K562 (cell line): ENCODE measurements at regions not wholly inside any gene's neighbourhood (a gene's known extent, or its start where the extent isn't known, plus 50 kb on each side); places are given as distances from the start of the nearest gene placed in this dataset.
A peak's percentile ranks its signal among the peaks of the same experiment; 100 is the strongest.

Source experiments
- ATAC-seq: fragments of 200-7000 bp; cut with Tn5 transposase; 3 replicates; pipeline ENCODE4 v1.9.1; 2020; ENCODE audit warnings: moderate library complexity
- BruUV-seq: library from RNA; stranded (reverse); fragments of 400-500 nt; replicated peaks from 2 replicates; lab custom pipeline; 2021; lab: Mats Ljungman, UMichigan
- CTCF ChIA-PET: fragments of 300-600 bp; formaldehyde crosslinking; extraction: SDS; loops from one replicate; lab custom pipeline; 2021; ENCODE audit warnings: low intra/inter-chr PET ratio; lab: Yijun Ruan, JAX
- POLR2A ChIA-PET: fragments of 300-600, 350-650 bp; sonication (Branson Sonifier 250); formaldehyde crosslinking; extraction: SDS; loops from one replicate; lab custom pipeline; 2021; ENCODE audit warnings: antibody characterized with exemption, inconsistent platforms; lab: Yijun Ruan, JAX
- DNase-seq, 4 experiments: peaks; one replicate each; pipeline versions ENCODE4 v3.0.0 to v3.0.0-alpha.2; 2011 to 2018; ENCODE audit warnings: low spot score in 3 of 4, mixed read lengths in 3 of 4; ENCODE audit errors: extremely low read depth in 1 of 4
- FAIRE-seq: peaks from 2 replicates; lab custom pipeline; 2011; peaks lifted over from hg19 to GRCh38; lab: Jason Lieb, UNC
- H2AFZ ChIP-seq: 2 replicates; pipeline ENCODE4 v1.6.0; 2011; ENCODE audit warnings: low read depth, low read length, control low read depth, inconsistent platforms
- H3K27ac ChIP-seq: fragments of 200-600 bp; 3 replicates; pipeline ENCODE4 v1.8.0; 2011; ENCODE audit warnings: low read depth, mild to moderate bottlenecking, control low read depth, inconsistent platforms, low read length, moderate library complexity, mixed read lengths; ENCODE audit errors: extremely low read depth
- H3K27me3 ChIP-seq, 2 experiments: fragments of 300-600 bp in 1 of 2; 2 replicates in 1 of 2; 3 replicates in 1 of 2; pipeline versions ENCODE4 v1.6.0 to v1.8.0; 2011; ENCODE audit warnings: inconsistent platforms in 2 of 2, low read length in 2 of 2, mild to moderate bottlenecking in 1 of 2, mixed read lengths in 1 of 2, moderate library complexity in 1 of 2; ENCODE audit not compliant: control insufficient read depth in 2 of 2, insufficient read depth in 2 of 2
- H3K36me3 ChIP-seq: fragments of 300-600 bp; 3 replicates; pipeline ENCODE4 v1.8.0; 2011; ENCODE audit warnings: mild to moderate bottlenecking, low read length, inconsistent platforms; ENCODE audit not compliant: control insufficient read depth, insufficient read depth
- H3K4me1 ChIP-seq, 2 experiments: fragments of 200-600 bp in 1 of 2; replicated peaks in 1 of 2; 2 replicates in 1 of 2; 3 replicates in 1 of 2; pipeline versions ENCODE4 v1.5.1 to v1.8.0; 2011; ENCODE audit warnings: inconsistent platforms in 2 of 2, low read length in 2 of 2, mild to moderate bottlenecking in 1 of 2, mixed read lengths in 1 of 2, moderate library complexity in 1 of 2; ENCODE audit not compliant: control insufficient read depth in 2 of 2, insufficient read depth in 2 of 2
- H3K4me2 ChIP-seq: 2 replicates; pipeline ENCODE4 v1.6.1; 2011; ENCODE audit warnings: low read length, control low read depth, inconsistent platforms, mixed read lengths; ENCODE audit not compliant: insufficient read depth
- H3K4me3 ChIP-seq: fragments of 200-600 bp; sonication (generic), shearing (Covaris generic); 2 replicates; pipeline ENCODE4 v1.5.1; 2016; ENCODE audit warnings: control low read depth, inconsistent platforms
- H3K79me2 ChIP-seq: fragments of 200-600 bp; 3 replicates; pipeline ENCODE4 v1.8.0; 2011; ENCODE audit warnings: low read length, inconsistent platforms; ENCODE audit not compliant: control insufficient read depth, insufficient read depth
- H3K9ac ChIP-seq, 2 experiments: 2 replicates each; pipeline versions ENCODE4 v1.6.0 to v1.6.1; 2011; ENCODE audit warnings: low read depth in 2 of 2, low read length in 2 of 2, control low read depth in 1 of 2, inconsistent platforms in 1 of 2, mild to moderate bottlenecking in 1 of 2, mixed read lengths in 1 of 2; ENCODE audit not compliant: insufficient read depth in 1 of 2
- H3K9me1 ChIP-seq: one replicate; pipeline ENCODE4 v1.6.0; 2011; ENCODE audit warnings: inconsistent platforms, mild to moderate bottlenecking, low read length, moderate library complexity; ENCODE audit not compliant: control insufficient read depth, insufficient read depth
- H3K9me3 ChIP-seq: replicated peaks from 2 replicates; pipeline ENCODE4 v1.5.1; 2011; ENCODE audit warnings: low read depth, low read length, inconsistent platforms; ENCODE audit not compliant: control insufficient read depth, insufficient read depth
- H4K20me1 ChIP-seq: replicated peaks from 2 replicates; pipeline ENCODE4 v1.6.1; 2011; ENCODE audit warnings: low read length, inconsistent platforms, mixed read lengths; ENCODE audit not compliant: control insufficient read depth, insufficient read depth
- CBFA2T2 ChIP-seq: fragments of 450-650 bp; conservative IDR thresholded peaks from 2 replicates; pipeline ENCODE4 v1.6.1; 2017; ENCODE audit warnings: mild to moderate bottlenecking
- CBFA2T3 ChIP-seq: fragments of 450-650 bp; IDR thresholded peaks from 2 replicates; pipeline ENCODE4 v1.6.1; 2017
- ILF3 ChIP-seq: fragments of 450-650 bp; IDR thresholded peaks from 2 replicates; pipeline ENCODE4 v1.6.1; 2018; ENCODE audit warnings: antibody characterized with exemption, mild to moderate bottlenecking, moderate library complexity, borderline replicate concordance
- KLF10 ChIP-seq: fragments of 250-450 bp; sonication (Bioruptor Pico); IDR thresholded peaks from 2 replicates; pipeline ENCODE4 v1.6.1; 2021; ENCODE audit warnings: matching md5 sums
- MTA3 ChIP-seq: fragments of 450-650 bp; formaldehyde crosslinking; IDR thresholded peaks from 2 replicates; pipeline ENCODE4 v1.6.1; 2017; ENCODE audit warnings: mild to moderate bottlenecking, borderline replicate concordance
- RFX5 ChIP-seq: IDR thresholded peaks from 2 replicates; pipeline ENCODE4 v1.6.1; 2011; ENCODE audit warnings: low read depth, mild to moderate bottlenecking, improper control_type of control experiment, low read length
- SIRT6 ChIP-seq: IDR thresholded peaks from one replicate; pipeline ENCODE4 v1.6.1; 2012; ENCODE audit warnings: low read depth, mild to moderate bottlenecking, control low read depth, inconsistent platforms, low read length, moderate library complexity
- SP1 ChIP-seq: sonication (generic); formaldehyde crosslinking; IDR thresholded peaks from 2 replicates; pipeline ENCODE4 v1.8.1; 2022; ENCODE audit warnings: mild to moderate bottlenecking, missing genetic modification reagents
- TCF3 ChIP-seq: sonication (generic); formaldehyde crosslinking; IDR thresholded peaks from 2 replicates; pipeline ENCODE4 v1.4.0; 2020; ENCODE audit warnings: mild to moderate bottlenecking, missing genetic modification reagents
- XRCC5 ChIP-seq: fragments of 200-400 bp; formaldehyde crosslinking; IDR thresholded peaks from 2 replicates; pipeline ENCODE4 v1.6.1; 2017; ENCODE audit warnings: low read depth, mild to moderate bottlenecking, low read length
- WGBS: fragments of 100-300 bp; shearing (Covaris generic); methylation state at CpG from one replicate; pipeline ENCODE4 v1.1.6; 2016; ENCODE audit warnings: low coverage, mixed read lengths; ENCODE audit not compliant: insufficient coverage; ENCODE audit errors: missing lambda C conversion rate; 5-methylcytosine and 5-hydroxymethylcytosine counted together
- in situ Hi-C: fragments of 300-500 bp; cut with MboI; formaldehyde crosslinking; loops from 4 replicates; pipeline ENCODE4 v1.15.0; 2018; ENCODE audit warnings: inconsistent platforms, mixed read lengths
- intact Hi-C: fragments of 100-400 bp; cut with micrococcal nuclease; formaldehyde crosslinking; loops from 2 replicates; pipeline ENCODE4 v1.14.2; 2022
- TF ChIP-seq, protein P1 (sequence below): fragments of 250-450 bp; sonication (Bioruptor Pico); IDR thresholded peaks from 2 replicates; pipeline ENCODE4 v1.5.0; 2021
- TF ChIP-seq, protein P2 (sequence below): fragments of 250-450 bp; sonication (Bioruptor Pico); IDR thresholded peaks from 2 replicates; pipeline ENCODE4 v1.8.0; 2021; ENCODE audit warnings: mild to moderate bottlenecking, moderate library complexity
- TF ChIP-seq, protein P3 (sequence below), 2 experiments: fragments of 450-650 bp in 1 of 2; IDR thresholded peaks; 2 replicates each; pipeline ENCODE4 v1.6.1; 2011 to 2017; ENCODE audit warnings: low read depth in 2 of 2, antibody characterized with exemption in 1 of 2, borderline replicate concordance in 1 of 2, low read length in 1 of 2, mild to moderate bottlenecking in 1 of 2, mixed read lengths in 1 of 2; ENCODE audit not compliant: control insufficient read depth in 1 of 2
- TF ChIP-seq, protein P4 (sequence below): sonication (generic); formaldehyde crosslinking; IDR thresholded peaks from 2 replicates; pipeline ENCODE4 v1.8.0; 2022; ENCODE audit warnings: missing genetic modification reagents, mild to moderate bottlenecking, moderate library complexity, borderline replicate concordance
- TF ChIP-seq, protein P5 (sequence below): sonication (generic); formaldehyde crosslinking; IDR thresholded peaks from 2 replicates; pipeline ENCODE4 v1.8.0; 2022; ENCODE audit warnings: mild to moderate bottlenecking, low read depth, missing genetic modification reagents

DNA sequence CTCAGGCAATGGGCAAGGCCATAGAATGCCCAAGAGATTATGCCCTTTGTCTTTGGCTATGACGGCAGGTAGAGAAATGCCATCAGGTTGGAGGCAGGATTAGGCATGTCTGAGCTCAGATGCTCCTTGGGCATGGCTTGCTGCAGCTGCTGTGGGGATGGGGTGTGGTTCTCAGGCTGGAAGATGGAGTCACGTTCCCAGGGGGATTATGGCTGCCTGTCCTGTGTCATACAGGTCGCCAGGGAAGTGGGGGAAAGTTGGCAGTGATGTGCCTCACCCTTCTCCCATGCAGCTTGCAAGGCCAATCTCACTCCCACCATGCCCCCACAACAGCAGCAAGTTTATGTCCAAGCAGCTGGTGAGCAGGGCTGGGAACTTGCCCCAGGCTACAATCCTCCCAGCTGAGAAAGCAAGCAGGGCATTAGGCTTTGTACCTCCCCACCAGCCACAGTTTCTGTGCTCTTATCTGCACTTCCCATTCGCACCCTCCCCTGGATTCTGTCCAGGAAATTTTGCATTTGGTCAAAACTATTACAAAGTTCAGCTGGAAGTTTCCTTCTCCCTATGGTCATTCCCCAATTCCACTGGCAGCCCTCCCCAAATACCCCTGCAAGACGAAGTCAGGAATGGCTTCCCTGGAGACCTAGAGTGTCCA is 1788.0 kb upstream of the NUDT12 start:
- WGBS, result 33% methylated on average over 5 of the region's 5 CpGs
- 0 out of 2 replicates have a peak, but pooled peaks cover under 1% of the 10 kb centered on the region for H3K9me3 ChIP-seq
- H3K27me3 ChIP-seq, result no peaks in the 10 kb centered on the region
- BruUV-seq, result no TSS peak
- intact Hi-C loops, result no loop called here
- no peak overlapping the region for H3K27ac ChIP-seq
- CTCF ChIA-PET, result no interaction called here
- no peaks in the 10 kb centered on the region for H4K20me1 ChIP-seq
- peak in 2 of 4 experiments; percentile 13 to 50 for DNase-seq
- no peaks in the 10 kb centered on the region for H3K9me1 ChIP-seq
- no peaks in the 10 kb centered on the region for H3K36me3 ChIP-seq
- H3K4me2 ChIP-seq, result no peak overlapping the region
- no peak overlapping the region for H3K4me3 ChIP-seq
- no peaks in the 10 kb centered on the region for H3K79me2 ChIP-seq
- in situ Hi-C loops, result no loop called here
- H3K9ac ChIP-seq, result no peak overlapping the region
- peak; percentile 60 for ATAC-seq
- H3K4me1 ChIP-seq, result peaks cover 0 to 3% of the 10 kb centered on the region in 2 experiments; a peak in 1 of 5 replicates
- H2AFZ ChIP-seq, result no peak overlapping the region
- no peak for FAIRE-seq
- POLR2A ChIA-PET, result interaction anchor here (0.6 kb wide), 1 partner anchor 91 kb away, joined by 5 read pairs; no protein-coding TSS in a partner anchor
- TF ChIP-seq, protein P1, sequence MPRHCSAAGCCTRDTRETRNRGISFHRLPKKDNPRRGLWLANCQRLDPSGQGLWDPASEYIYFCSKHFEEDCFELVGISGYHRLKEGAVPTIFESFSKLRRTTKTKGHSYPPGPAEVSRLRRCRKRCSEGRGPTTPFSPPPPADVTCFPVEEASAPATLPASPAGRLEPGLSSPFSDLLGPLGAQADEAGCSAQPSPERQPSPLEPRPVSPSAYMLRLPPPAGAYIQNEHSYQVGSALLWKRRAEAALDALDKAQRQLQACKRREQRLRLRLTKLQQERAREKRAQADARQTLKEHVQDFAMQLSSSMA (CRISPR knock-in tag), result no peak
- TF ChIP-seq MTA3 (no peak), TCF3 (CRISPR knock-in tag) (peak; percentile 35; the same call in 1 of the 2 replicates), CBFA2T2 (0 out of 2 replicates have a peak, but pooled peaks have one; percentile 23), SIRT6 (no peak), RFX5 (no peak), ILF3 (no peak), SP1 (no peak), KLF10 (CRISPR knock-in tag) (no peak), CBFA2T3 (peak; percentile 53), XRCC5 (no peak)
- TF ChIP-seq, protein P2, sequence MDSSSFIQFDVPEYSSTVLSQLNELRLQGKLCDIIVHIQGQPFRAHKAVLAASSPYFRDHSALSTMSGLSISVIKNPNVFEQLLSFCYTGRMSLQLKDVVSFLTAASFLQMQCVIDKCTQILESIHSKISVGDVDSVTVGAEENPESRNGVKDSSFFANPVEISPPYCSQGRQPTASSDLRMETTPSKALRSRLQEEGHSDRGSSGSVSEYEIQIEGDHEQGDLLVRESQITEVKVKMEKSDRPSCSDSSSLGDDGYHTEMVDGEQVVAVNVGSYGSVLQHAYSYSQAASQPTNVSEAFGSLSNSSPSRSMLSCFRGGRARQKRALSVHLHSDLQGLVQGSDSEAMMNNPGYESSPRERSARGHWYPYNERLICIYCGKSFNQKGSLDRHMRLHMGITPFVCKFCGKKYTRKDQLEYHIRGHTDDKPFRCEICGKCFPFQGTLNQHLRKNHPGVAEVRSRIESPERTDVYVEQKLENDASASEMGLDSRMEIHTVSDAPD (CRISPR knock-in tag), result no peak
- TF ChIP-seq, protein P3, sequence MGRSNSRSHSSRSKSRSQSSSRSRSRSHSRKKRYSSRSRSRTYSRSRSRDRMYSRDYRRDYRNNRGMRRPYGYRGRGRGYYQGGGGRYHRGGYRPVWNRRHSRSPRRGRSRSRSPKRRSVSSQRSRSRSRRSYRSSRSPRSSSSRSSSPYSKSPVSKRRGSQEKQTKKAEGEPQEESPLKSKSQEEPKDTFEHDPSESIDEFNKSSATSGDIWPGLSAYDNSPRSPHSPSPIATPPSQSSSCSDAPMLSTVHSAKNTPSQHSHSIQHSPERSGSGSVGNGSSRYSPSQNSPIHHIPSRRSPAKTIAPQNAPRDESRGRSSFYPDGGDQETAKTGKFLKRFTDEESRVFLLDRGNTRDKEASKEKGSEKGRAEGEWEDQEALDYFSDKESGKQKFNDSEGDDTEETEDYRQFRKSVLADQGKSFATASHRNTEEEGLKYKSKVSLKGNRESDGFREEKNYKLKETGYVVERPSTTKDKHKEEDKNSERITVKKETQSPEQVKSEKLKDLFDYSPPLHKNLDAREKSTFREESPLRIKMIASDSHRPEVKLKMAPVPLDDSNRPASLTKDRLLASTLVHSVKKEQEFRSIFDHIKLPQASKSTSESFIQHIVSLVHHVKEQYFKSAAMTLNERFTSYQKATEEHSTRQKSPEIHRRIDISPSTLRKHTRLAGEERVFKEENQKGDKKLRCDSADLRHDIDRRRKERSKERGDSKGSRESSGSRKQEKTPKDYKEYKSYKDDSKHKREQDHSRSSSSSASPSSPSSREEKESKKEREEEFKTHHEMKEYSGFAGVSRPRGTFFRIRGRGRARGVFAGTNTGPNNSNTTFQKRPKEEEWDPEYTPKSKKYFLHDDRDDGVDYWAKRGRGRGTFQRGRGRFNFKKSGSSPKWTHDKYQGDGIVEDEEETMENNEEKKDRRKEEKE (IDR thresholded peaks at IDR 0.05; ENCODE audit: borderline replicate concordance in 1 of 2, control insufficient read depth in 1 of 2, low read depth in 2 of 2, low read length in 1 of 2), result no peak
- TF ChIP-seq, protein P4, sequence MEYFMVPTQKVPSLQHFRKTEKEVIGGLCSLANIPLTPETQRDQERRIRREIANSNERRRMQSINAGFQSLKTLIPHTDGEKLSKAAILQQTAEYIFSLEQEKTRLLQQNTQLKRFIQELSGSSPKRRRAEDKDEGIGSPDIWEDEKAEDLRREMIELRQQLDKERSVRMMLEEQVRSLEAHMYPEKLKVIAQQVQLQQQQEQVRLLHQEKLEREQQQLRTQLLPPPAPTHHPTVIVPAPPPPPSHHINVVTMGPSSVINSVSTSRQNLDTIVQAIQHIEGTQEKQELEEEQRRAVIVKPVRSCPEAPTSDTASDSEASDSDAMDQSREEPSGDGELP (CRISPR knock-in tag), result 0 out of 2 replicates have a peak, but pooled peaks have one; percentile 21
- TF ChIP-seq, protein P5, sequence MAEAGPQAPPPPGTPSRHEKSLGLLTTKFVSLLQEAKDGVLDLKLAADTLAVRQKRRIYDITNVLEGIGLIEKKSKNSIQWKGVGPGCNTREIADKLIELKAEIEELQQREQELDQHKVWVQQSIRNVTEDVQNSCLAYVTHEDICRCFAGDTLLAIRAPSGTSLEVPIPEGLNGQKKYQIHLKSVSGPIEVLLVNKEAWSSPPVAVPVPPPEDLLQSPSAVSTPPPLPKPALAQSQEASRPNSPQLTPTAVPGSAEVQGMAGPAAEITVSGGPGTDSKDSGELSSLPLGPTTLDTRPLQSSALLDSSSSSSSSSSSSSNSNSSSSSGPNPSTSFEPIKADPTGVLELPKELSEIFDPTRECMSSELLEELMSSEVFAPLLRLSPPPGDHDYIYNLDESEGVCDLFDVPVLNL (CRISPR knock-in tag), result no peak
